ENCODE measurements at regions not wholly inside any gene's neighbourhood (a gene's known extent, or its start where the extent isn't known, plus 50 kb on each side); places are given as distances from the start of the nearest gene placed in this dataset.
"Not testable (repeated sequence)": the region's sequence is repeated elsewhere in the genome, so short reads cannot be mapped to it uniquely, and the experiment has no call there.

DNA sequence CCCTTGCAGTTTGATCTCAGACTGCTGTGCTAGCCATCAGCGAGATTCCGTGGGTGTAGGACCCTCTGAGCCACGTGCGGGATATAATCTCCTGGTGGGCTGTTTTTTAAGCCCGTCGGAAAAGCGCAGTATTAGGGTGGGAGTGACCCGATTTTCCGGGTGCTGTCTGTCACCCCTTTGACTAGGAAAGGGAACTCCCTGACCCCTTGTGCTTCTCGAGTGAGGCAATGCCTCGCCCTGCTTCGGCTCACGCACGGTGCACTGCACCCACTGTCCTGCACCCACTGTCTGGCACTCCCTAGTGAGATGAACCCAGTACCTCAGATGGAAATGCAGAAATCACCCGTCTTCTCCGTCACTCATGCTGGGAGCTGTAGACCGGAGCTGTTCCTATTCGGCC is 728.9 kb upstream of the SPRY2 start:
- DNase-seq: not testable (repeated sequence)

DNA sequence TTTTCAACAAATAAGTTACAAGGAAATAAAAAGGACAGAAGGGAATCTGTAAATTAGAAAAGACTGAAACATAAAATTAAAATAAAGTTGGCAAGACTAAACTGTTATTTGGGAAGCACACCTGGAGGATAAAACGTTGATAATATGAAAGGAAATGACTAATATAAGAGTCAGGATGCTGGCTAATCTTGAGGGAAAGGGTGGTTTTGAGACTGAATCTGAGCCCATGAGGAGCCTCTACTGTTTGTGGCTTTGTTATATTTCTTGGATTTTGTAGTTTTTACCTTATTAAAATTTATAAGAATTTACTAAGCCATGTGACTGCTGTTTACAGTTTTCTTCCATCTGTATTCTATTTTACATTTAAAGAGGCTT is 718.0 kb upstream of the SPRY2 start:
- no peak for DNase-seq

DNA sequence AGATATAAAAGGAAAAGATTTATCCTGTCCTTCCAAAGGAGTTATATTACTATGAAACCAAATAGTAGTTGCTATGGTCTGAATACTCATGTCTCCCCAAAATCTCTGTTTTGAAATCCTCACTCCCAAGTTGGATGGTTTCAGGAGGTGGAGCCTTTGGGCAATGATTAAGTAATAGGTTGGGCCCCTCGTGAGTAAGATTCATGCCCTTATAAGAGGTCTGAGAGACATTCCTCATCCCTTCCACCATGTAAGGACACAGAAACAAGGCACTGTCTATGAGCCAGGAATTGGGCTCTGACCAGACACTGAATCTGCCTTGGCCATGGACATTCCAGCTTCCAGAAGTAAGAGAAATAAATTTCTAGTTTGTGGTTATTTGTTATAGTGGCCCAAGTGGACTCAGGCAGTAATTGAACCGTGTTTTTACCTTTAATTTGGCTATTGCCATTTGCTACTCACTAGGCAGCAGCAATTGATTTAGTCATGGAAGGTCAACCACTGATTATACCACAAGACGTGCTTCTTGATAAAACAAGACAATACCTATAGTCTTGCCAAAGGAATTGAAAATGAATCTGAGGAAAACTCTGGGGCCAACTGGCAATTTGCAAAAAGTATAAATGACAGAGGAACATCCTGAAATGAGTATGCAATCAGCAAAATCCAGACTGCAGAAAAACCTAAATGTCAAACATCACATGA is 717.4 kb upstream of the SPRY2 start:
- DNase-seq: no peak

DNA sequence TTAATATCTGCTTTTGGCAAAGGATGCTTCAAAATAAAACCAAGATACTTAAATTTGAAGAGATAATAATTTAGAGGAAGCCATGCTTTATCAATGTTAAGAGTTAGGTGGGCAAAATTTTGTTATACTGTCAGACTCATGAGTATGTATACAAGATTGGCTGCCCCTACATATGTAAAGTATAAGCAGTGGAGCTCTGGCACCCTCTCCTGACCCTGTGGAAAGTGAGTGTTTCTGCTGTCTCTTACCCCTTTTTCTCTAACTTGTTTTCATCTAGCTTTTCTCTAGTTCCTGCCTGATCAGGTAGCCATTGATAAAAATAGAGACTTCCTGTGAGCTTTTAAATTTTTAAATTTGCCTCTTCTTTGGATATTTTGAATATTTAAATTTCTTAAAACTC is 710.9 kb upstream of the SPRY2 start:
- no peak for DNase-seq

DNA sequence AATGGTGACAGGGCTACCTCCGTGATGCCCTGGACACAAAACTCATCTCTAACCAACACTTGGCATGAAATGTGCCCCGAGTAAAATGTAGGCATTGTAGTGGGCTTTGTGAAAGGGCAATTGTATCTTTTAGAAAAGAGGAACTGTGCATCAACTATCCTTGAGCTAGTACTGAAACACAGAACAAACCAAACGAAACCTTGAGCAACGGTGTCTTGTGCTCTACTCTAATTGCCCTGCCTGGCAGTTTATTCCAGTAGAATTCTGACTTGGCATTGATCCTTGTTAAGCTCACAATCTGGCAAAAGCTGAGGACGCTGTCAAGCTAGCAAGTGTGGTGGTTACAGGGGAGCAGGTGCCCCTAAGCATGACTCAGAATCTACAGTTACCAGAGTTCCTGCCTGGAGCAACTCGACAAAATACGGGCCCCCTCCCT is 707.1 kb upstream of the SPRY2 start:
- no peak for DNase-seq

GRCh38 chr13:81041761-81042160 is 700.8 kb upstream of the SPRY2 start:
- no peak for DNase-seq

DNA sequence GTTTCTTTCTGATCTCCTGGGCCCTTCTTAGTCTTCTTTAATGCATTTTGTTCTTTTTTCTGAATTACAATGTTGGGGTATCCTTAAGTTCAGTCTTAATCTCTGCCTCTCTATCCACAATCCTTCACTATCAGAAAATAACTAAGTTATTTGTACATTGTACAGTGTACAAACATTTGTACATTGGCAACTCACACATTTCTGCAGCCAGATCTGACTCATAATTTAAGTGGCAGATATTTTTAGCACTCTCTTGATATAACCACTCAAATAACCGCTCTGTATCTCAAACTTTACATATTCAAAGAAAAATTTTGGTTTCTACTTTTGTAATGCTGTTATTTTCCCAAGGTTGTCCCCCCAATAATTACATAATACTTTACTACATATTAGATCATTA is 691.1 kb upstream of the SPRY2 start:
- no peak for DNase-seq

GRCh38 chr13:81025091-81025490 is 684.2 kb upstream of the SPRY2 start:
- DNase-seq: no peak

GRCh38 chr13:81021284-81021840 is 680.4 kb upstream of the SPRY2 start:
- no peak for DNase-seq

- DNase-seq: no peak
Observed at GRCh38 chr13:81020010-81020409, 679.1 kb upstream of the SPRY2 start.

- no peak for DNase-seq
Observed at GRCh38 chr13:81018936-81019335, 678.0 kb upstream of the SPRY2 start.

- peak; percentile 41 for DNase-seq
Observed at GRCh38 chr13:81017513-81018152, 676.7 kb upstream of the SPRY2 start.

GRCh38 chr13:81012031-81012430 is 671.1 kb upstream of the SPRY2 start:
- no peak for DNase-seq

GRCh38 chr13:81001828-81002385 is 661.0 kb upstream of the SPRY2 start:
- no peak for DNase-seq

DNA sequence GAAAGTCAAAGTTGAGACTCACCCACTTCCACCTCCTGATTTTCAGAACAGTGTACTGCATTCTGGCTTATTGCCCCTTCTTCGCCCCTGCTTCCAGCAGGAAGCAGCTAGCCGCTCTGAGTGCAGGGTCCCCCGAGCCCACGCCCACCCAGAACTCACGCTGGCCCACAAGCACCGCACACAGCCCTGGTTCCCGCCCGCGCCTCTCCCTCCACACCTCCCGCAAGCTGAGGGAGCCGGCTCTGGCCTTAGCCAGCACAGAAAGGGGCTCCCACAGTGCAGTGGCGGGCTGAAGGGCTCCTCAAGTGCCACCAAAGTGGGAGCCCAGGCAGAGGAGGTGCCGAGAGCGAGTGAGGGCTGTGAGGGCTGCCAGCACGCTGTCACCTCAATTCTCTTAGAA is 657.7 kb upstream of the SPRY2 start:
- DNase-seq: not testable (repeated sequence)

DNA sequence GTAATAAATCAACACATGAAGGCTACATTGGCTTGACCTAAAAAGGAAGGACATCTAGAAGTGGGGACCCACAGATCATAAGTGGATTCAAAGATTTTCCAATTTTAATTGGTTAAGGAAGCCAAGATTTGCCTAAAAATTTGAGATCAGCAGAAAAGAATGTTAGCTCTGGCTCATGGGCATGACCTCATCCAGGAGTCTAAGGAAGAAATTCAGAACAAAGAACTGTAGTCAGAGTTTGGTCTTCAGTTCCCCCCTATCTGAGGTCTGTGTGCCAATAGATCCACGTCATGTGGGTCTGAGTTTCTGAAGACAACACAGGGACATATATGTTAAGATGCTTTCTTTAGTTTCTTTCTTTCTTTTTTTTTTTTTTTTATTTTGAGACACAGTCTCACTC is 648.8 kb upstream of the SPRY2 start:
- no peak for DNase-seq

DNA sequence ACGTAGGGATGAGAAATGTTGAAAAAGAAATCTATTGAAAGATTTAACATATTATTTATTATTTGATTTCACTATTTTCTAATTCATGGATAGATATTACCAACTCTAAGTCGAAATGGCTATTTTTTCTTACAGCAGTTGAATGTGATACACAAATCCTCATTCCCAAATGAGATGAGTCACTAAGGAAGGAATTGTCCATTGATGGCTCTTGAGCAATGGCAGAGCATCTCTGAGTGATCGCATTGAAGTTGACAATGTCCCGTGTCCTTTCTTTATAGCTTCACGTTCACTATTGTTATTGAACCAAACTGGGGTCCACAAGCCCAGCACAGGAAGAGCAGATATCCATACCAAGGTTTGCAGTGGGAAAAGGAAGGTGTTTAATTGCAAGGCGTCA is 648.3 kb upstream of the SPRY2 start:
- no peak for DNase-seq

- DNase-seq: no peak
Observed at GRCh38 chr13:80988391-80989151, 647.6 kb upstream of the SPRY2 start.

DNA sequence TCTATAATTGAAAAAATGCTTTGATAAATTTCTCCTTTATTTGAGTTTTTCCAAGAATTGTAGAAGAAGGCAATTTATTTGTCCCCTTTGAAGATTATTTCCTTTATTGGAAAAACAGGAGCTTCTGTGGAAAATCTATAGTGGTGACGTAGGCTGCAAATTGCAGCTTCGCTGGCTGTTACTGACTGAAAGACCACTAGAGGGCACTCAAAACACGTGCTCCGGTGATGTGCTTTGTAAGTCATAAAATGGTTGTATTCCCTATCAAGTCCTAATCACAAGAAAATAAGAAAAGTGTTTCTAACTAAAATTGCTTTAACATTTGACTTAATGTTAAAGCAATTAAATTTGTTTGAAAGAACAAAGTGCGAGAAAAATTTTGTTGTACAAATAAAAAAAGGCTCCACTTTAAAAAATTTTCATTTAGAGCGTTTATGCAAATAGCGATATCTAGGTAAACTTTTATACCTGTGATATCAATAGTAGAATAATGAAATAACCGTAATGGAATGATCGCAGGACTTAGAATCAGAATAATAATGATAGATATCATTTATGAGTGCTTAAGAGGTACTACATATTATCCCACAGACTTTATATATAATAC is 638.2 kb upstream of the SPRY2 start:
- peak; percentile 50 for DNase-seq

- no peak for DNase-seq
Observed at GRCh38 chr13:80977168-80977567, 636.2 kb upstream of the SPRY2 start.

DNA sequence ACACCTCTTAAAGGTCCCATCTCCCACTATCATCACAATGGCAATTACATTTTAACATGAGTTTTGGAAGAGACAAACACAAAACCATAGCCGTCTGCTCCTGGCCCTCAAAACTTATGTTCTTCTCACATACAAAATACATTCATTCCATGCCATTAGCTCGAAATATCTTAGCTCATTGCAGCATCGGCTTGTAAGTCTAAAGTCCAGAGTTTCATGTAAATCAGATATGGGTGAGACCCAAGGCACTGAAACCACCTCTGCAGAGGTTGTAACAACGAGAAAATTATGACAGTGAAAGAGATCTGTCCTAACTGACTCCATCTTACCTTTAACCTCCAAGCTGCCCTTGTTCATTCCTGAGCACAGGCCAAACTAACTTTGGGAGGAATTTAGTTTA is 635.0 kb upstream of the SPRY2 start:
- DNase-seq: no peak

- DNase-seq: no peak
Observed at GRCh38 chr13:80973721-80974120, 632.8 kb upstream of the SPRY2 start.

DNA sequence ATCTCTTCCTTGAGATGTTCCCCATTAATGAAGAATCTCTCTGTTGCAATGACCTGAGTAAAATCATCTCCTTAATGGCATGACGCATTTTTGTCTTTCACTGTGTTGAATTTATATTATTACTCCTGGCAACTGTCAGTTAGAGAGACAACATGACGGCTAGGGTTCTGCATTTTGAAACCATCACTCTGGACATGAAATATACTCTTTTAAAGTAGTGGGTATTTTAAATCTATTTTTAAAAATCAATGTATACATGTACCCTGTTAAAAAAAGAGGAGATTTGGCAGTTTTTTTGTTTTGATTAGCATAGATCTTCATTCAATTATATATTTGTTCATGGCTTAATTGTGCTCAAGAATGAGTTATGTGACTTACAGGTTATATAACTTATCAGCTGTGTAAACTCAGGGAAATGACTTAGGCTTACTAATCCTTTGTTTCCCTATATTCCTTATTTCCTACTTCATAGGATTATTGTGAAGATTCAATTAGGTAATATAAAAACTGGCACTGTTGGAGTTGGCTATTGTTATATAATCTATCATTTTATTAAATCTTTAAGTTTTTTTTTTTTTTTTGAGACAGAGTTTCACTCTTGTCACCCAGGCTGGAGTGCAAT is 632.0 kb upstream of the SPRY2 start:
- DNase-seq: no peak
